Posterior vena cava (tissue), 2 donors: ENCODE measurements at regions not wholly inside any gene's neighbourhood (a gene's known extent, or its start where the extent isn't known, plus 50 kb on each side); places are given as distances from the start of the nearest gene placed in this dataset.

Experiments used
- DNase-seq: peaks from one replicate; pipeline ENCODE4 v3.0.0-alpha.2; 2020; ENCODE audit warnings: low spot score
- intact Hi-C, 2 donors: fragments of 100-400 bp; cut with DNase I; formaldehyde crosslinking; loops; one replicate each; pipeline versions ENCODE4 v1.14.1 to v1.14.2; 2022 to 2023
- donor health status: DM: yes; HTN: yes; CAD: no.
- donor health status: DM: yes; HTN: yes; CAD: no.

- intact Hi-C loops, result no loop called here
- peak; percentile 80 for DNase-seq
These were observed 135.3 kb upstream of the BMP2 start for GRCh38 chr20:6632187-6632586.

- DNase-seq, result no peak
- intact Hi-C loops, result no loop called here
These were observed 137.0 kb upstream of the BMP2 start for GRCh38 chr20:6630514-6630913.

GRCh38 chr20:6629564-6629963 is 137.9 kb upstream of the BMP2 start:
- no peak for DNase-seq
- intact Hi-C loops, result no loop called here

DNA sequence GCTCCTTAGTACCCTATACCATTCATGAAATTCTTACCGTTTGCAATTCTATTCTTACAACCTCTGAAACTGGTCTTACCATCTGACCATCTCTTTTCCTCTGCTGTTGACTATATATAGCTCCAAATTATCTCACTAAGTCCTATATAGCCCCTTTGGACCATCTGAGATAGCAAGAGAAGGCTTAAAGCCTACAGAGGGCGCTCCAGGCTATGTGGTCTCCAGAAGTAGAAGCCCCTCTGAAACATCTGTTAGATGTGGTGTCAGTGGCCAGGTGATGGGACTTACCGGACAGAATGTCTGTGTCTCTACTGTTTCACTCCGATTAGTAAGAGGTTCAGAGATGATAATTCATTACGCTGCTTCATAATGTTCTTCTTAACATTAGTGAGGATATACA is 140.7 kb upstream of the BMP2 start:
- intact Hi-C loops, result no loop called here
- DNase-seq, result no peak

GRCh38 chr20:6623989-6624388 is 143.5 kb upstream of the BMP2 start:
- intact Hi-C loops, result no loop called here
- DNase-seq, result no peak

DNA sequence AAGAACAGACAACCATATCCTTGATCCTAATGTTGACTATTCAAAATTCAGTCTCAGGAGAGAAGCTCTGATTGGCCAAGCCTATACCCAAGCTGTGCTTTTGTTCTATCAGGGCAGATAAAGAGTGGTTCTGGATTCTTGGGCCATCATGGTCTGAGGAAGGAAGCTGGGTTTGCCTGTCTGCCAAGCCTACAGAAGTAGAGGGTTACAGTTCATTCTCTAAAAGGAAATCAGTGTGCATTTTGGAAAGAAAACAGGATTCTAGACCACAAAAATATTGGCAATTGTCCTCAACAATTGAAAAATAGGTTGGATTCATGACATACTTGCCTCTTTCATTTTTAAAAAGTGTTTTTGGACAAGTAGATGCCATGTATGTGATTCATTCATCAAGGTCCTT is 145.4 kb upstream of the BMP2 start:
- DNase-seq, result no peak
- intact Hi-C loops, result no loop called here

- no peak for DNase-seq
- intact Hi-C loops, result no loop called here
These were observed 149.4 kb upstream of the BMP2 start for GRCh38 chr20:6618051-6618450.

DNA sequence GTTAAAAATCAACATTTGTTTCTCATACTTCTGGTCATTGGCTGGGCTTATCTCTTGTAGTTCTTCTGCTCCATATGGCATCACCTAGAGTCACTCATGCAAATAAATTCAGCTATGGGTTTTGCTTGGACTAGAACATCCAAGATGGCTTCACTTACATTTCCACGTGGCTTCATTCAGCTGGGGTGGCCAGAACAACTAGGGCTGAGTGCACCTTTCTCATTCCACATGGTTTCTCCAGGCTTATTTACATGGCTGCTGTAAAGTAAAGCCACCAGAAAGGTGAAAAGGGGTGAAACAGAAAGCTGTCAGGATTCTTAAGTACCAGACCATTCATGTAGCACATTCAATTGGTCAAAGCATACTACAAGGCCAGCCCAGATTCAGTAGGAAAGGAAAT is 151.1 kb upstream of the BMP2 start:
- intact Hi-C loops, result no loop called here
- no peak for DNase-seq

DNA sequence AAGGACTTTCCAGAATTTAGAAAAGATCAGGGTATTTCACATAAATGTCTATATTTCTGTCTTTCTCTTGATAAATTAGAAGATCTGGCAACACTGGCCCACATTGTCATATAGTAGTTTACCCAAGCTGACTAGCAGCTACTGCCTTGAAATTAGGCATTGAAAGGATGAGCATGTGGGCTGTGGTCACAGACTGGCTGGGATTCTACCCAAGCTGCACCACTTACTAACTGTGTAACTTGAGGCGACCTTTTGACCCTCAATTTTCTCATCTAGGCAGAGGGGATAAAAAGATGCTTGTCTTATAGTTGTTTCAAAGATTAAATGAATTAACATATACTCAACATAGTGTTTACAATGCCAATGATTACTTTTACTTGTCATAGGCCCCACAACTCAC is 152.7 kb upstream of the BMP2 start:
- intact Hi-C loops, result no loop called here
- no peak for DNase-seq

DNA sequence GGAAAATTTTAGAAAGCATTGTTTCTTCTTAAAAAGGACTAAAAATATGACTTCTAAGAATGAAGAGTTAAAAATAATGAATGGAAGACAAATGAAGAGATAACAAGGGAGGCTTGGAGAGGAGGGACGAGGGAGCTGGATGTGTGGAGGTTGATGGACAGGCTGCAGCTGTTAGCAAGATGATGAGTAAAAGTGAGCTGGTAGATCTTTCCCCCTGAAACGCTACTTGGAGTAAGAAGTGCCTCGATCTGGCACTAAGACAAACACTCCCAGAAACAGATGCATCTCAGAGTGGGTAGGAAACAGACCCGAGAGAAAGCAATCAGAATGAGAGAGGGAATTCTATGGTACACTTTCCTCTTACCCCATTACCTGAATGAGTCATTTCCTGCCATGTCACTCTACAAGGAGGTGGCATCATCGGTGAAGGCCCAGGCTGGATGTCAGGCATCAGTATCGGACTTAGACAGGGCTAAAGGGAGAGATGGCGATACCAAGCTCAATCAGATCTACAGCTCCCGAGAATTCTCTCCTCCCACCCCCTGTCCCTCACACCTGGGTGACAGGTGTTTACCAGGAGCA is 154.1 kb upstream of the BMP2 start:
- intact Hi-C loops, result no loop called here
- DNase-seq, result no peak

DNA sequence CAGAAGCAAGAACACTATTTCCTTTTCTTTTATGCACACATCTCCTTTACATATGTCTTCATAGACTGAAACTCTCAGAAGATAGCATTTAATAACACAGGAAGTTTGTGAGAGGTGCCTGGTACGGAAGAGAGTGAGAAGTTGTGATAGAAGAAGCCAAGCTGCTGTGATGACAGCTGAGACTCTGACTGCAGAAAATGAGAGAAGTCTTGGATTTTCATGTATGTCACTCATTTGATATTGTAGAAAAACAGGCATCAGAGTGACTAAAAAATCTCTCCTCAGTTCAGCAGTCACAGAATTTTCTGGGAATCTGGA is 154.9 kb upstream of the BMP2 start:
- intact Hi-C loops, result no loop called here
- DNase-seq, result no peak

GRCh38 chr20:6611911-6612605 is 155.4 kb upstream of the BMP2 start:
- no peak for DNase-seq
- intact Hi-C loops, result no loop called here

GRCh38 chr20:6606651-6607050 is 160.8 kb upstream of the BMP2 start:
- intact Hi-C loops, result no loop called here
- no peak for DNase-seq

GRCh38 chr20:6605055-6605935 is 162.2 kb upstream of the BMP2 start:
- intact Hi-C loops, result no loop called here
- no peak for DNase-seq

- DNase-seq, result no peak
- intact Hi-C loops, result no loop called here
These were observed 163.3 kb upstream of the BMP2 start for GRCh38 chr20:6604179-6604578.

- intact Hi-C loops, result no loop called here
- DNase-seq, result no peak
These were observed 167.4 kb upstream of the BMP2 start for GRCh38 chr20:6599876-6600735.

DNA sequence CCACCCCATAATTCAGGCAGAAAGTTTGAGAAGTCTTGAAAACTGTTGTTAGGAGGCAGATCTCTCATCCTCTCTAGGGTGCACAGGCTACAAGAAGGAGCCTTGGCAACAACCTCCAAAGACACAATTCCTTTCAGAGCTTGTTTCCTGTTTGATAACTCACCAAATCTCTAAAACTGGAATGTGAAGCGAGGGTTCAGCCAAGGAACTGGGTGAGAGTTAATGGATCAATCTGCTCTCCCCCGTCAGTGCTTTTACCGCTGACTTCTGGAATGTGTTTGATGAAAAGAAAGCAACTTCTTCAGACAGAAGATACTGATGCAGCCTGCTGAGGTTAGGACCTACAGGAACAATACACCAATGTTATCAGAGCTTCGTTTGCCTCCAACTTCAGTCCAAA is 171.8 kb upstream of the BMP2 start:
- intact Hi-C loops, result no loop called here
- no peak for DNase-seq

DNA sequence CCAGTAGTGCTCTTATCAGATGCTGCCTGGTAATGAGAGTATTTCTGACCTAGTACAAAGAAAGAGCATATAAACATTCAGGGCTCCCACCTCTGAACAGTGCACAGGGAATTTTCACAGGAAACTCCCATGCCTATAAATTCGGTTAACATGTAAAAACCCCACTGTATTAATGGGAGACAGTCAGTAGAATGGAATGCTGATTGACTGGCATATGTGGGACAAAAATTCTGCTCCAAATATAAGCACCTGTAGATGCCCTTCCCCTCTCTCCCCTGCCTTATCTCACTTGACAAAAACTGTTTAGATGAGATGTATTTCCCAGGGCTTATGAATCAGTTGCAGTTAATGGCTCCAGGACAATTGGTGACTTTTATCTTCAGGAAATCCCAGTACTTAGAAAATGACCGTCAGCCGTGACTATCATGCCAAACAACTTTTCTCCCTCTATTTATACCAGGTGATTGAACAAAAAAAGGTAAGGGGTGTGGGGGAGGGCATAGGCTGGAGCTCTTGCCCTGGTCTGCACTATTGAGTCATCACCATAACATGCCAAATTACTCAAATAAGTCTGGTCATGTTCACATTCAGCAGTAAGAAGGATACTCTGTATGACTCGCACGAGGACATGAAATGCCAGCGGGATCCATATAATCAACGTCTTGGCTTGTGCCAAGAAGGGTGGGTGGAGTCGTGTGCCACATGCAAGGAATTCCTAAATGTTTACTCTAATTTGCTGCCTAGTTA is 176.4 kb upstream of the BMP2 start:
- intact Hi-C loops, result no loop called here
- DNase-seq, result no peak

GRCh38 chr20:6588296-6588695 is 179.2 kb upstream of the BMP2 start:
- intact Hi-C loops, result no loop called here
- DNase-seq, result no peak
